ENCODE measurements at regions not wholly inside any gene's neighbourhood (a gene's known extent, or its start where the extent isn't known, plus 50 kb on each side); places are given as distances from the start of the nearest gene placed in this dataset.

- CTCF ChIA-PET: no interaction called here
- POLR2A ChIA-PET: no interaction called here
Measured at GRCh38 chr13:87322386-87322785, 348.8 kb upstream of the SLITRK5 start.

GRCh38 chr13:87324558-87324957 is 346.6 kb upstream of the SLITRK5 start:
- CTCF ChIA-PET: no interaction called here
- intact Hi-C loops (cut with micrococcal nuclease; ENCODE audit: unreplicated experiment): no loop called here

More at GRCh38 chr13:87322386-87322785, 348.8 kb upstream of the SLITRK5 start:
- intact Hi-C loops (cut with micrococcal nuclease; ENCODE audit: unreplicated experiment): no loop called here
- in situ Hi-C loops (cut with HindIII; ENCODE audit: low pct_unique_long_range_greater_than_20kb, low sequenced_read_pairs): no loop called here
- ATAC-seq: no peak
- H3K27ac ChIP-seq (ENCODE audit: low read length): no peak overlapping the region
- DNase-seq (ENCODE audit: low read depth, low spot score): no peak
- BruUV-seq (replicated peaks): no TSS peak
- H3K4me1 ChIP-seq (ENCODE audit: control insufficient read depth, insufficient read depth, low read length): no peaks in the 10 kb centered on the region
- no peaks in the 10 kb centered on the region for H3K36me3 ChIP-seq (ENCODE audit: control insufficient read depth, insufficient read depth, low read length)
- no peak for TF ChIP-seq SIN3A (IDR thresholded peaks at IDR 0.05; ENCODE audit: borderline replicate concordance, insufficient read depth, low read depth, low read length)
- no peak for TF ChIP-seq CTCF (IDR thresholded peaks at IDR 0.05)
- TF ChIP-seq REST (IDR thresholded peaks at IDR 0.05; ENCODE audit: insufficient read depth in 1 of 2, low read depth in 2 of 2, low read length in 1 of 2): no peak
- no peak for TF ChIP-seq POLR2AphosphoS5 (IDR thresholded peaks at IDR 0.05; ENCODE audit: low read depth, low read length)
- TF ChIP-seq TCF7L2 (IDR thresholded peaks at IDR 0.05; ENCODE audit: low read depth, low read length): no peak
- no peaks in the 10 kb centered on the region for H3K9me3 ChIP-seq (ENCODE audit: control insufficient read depth, insufficient read depth, low read depth, low read length)
- no peaks in the 10 kb centered on the region for H3K27me3 ChIP-seq (ENCODE audit: control insufficient read depth, insufficient read depth, low read length)
- no peak overlapping the region for H3K4me3 ChIP-seq (ENCODE audit: low read depth in 2 of 2, low read length in 2 of 2)

More at GRCh38 chr13:87324558-87324957, 346.6 kb upstream of the SLITRK5 start:
- ATAC-seq: no peak
- in situ Hi-C loops (cut with HindIII; ENCODE audit: low pct_unique_long_range_greater_than_20kb, low sequenced_read_pairs): no loop called here
- H3K36me3 ChIP-seq (ENCODE audit: control insufficient read depth, insufficient read depth, low read length): no peaks in the 10 kb centered on the region
- no peak overlapping the region for H3K27ac ChIP-seq (ENCODE audit: low read length)
- no TSS peak for BruUV-seq (replicated peaks)
- POLR2A ChIA-PET: interaction anchor here (0.6 kb wide), 1 partner anchor 488 kb away, joined by 4 read pairs; no protein-coding TSS in a partner anchor
- H3K4me3 ChIP-seq (ENCODE audit: low read depth in 2 of 2, low read length in 2 of 2): no peak overlapping the region
- H3K9me3 ChIP-seq (ENCODE audit: control insufficient read depth, insufficient read depth, low read depth, low read length): no peaks in the 10 kb centered on the region
- no peaks in the 10 kb centered on the region for H3K27me3 ChIP-seq (ENCODE audit: control insufficient read depth, insufficient read depth, low read length)
- H3K4me1 ChIP-seq (ENCODE audit: control insufficient read depth, insufficient read depth, low read length): no peaks in the 10 kb centered on the region
- DNase-seq (ENCODE audit: low read depth, low spot score): no peak
- TF ChIP-seq SIN3A (IDR thresholded peaks at IDR 0.05; ENCODE audit: borderline replicate concordance, insufficient read depth, low read depth, low read length): no peak
- no peak for TF ChIP-seq REST (IDR thresholded peaks at IDR 0.05; ENCODE audit: insufficient read depth in 1 of 2, low read depth in 2 of 2, low read length in 1 of 2)
- no peak for TF ChIP-seq CTCF (IDR thresholded peaks at IDR 0.05)
- TF ChIP-seq POLR2AphosphoS5 (IDR thresholded peaks at IDR 0.05; ENCODE audit: low read depth, low read length): no peak
- TF ChIP-seq TCF7L2 (IDR thresholded peaks at IDR 0.05; ENCODE audit: low read depth, low read length): no peak
